Keratinocyte (primary cell): ENCODE measurements at regions not wholly inside any gene's neighbourhood (a gene's known extent, or its start where the extent isn't known, plus 50 kb on each side); places are given as distances from the start of the nearest gene placed in this dataset.

Source experiments
- CTCF ChIP-seq, 3 experiments: IDR thresholded peaks in 1 of 3; conservative IDR thresholded peaks in 1 of 3; optimal IDR thresholded peaks in 1 of 3; 2 replicates in 2 of 3; 3 replicates in 1 of 3; pipeline versions ENCODE3 to v1.5.1; 2011; ENCODE audit warnings: low read length in 3 of 3, mild to moderate bottlenecking in 3 of 3, moderate library complexity in 2 of 3, control low read depth in 1 of 3, inconsistent platforms in 1 of 3; ENCODE audit not compliant: insufficient read depth in 2 of 3; ENCODE audit errors: extremely low read depth in 1 of 3
- EZH2 ChIP-seq: IDR thresholded peaks from one replicate; pipeline ENCODE4 v1.6.1; 2012; ENCODE audit warnings: inconsistent platforms, mild to moderate bottlenecking, low read length, moderate library complexity

GRCh38 chr13:30105381-30105780, 202.0 kb downstream of the KATNAL1 start:
- TF ChIP-seq CTCF (optimal IDR thresholded peaks at IDR 0.05 in 1 of 3, IDR thresholded peaks at IDR 0.05 in 1 of 3, conservative IDR thresholded peaks at IDR 0.05 in 1 of 3; ENCODE audit: extremely low read depth in 1 of 3, insufficient read depth in 2 of 3, low read length in 3 of 3) (no peak), EZH2 (no peak)
